OCI-LY3 (cell line): ENCODE measurements at regions not wholly inside any gene's neighbourhood (a gene's known extent, or its start where the extent isn't known, plus 50 kb on each side); places are given as distances from the start of the nearest gene placed in this dataset.

Source experiments
- EZH2phosphoT487 ChIP-seq: fragments of 200-600 bp; shearing (Covaris generic); IDR thresholded peaks from 2 replicates; pipeline ENCODE4 v1.6.1; 2018; ENCODE audit warnings: antibody characterized with exemption, mixed run types, low read depth
- TF ChIP-seq, protein P1 (sequence below): fragments of 200-600, 300-600 bp; sonication (generic); IDR thresholded peaks from 2 replicates; pipeline ENCODE4 v1.5.1; 2014; ENCODE audit warnings: antibody characterized with exemption, low read length, low read depth

DNA sequence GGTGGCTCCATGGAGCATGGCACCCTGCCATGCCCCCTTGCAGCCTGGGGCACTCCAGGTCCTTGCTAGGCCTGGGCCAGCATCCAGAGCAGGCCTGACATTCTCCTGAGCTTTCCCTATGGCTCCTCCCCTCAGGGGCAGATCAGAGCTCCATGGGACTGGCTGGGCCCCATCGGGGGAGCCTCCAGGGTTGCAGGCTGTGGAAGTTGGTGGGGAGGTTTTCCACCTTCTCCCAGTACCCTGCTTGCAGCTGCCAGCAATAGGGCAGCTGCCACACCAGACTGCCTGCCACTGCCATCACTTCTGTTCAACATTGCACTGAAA lies 75.7 kb upstream of the TP63 start:
- TF ChIP-seq, protein P1, sequence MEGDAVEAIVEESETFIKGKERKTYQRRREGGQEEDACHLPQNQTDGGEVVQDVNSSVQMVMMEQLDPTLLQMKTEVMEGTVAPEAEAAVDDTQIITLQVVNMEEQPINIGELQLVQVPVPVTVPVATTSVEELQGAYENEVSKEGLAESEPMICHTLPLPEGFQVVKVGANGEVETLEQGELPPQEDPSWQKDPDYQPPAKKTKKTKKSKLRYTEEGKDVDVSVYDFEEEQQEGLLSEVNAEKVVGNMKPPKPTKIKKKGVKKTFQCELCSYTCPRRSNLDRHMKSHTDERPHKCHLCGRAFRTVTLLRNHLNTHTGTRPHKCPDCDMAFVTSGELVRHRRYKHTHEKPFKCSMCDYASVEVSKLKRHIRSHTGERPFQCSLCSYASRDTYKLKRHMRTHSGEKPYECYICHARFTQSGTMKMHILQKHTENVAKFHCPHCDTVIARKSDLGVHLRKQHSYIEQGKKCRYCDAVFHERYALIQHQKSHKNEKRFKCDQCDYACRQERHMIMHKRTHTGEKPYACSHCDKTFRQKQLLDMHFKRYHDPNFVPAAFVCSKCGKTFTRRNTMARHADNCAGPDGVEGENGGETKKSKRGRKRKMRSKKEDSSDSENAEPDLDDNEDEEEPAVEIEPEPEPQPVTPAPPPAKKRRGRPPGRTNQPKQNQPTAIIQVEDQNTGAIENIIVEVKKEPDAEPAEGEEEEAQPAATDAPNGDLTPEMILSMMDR = no peak
- TF ChIP-seq EZH2phosphoT487 = no peak
